A549 (cell line): ENCODE measurements at regions not wholly inside any gene's neighbourhood (a gene's known extent, or its start where the extent isn't known, plus 50 kb on each side); places are given as distances from the start of the nearest gene placed in this dataset.

Source experiments
- BHLHE40 ChIP-seq: IDR thresholded peaks from 2 replicates; pipeline ENCODE4 v1.6.1; 2012; ENCODE audit warnings: low read depth, low read length, inconsistent platforms
- E2F6 ChIP-seq: IDR thresholded peaks from 2 replicates; pipeline ENCODE4 v1.6.1; 2012; ENCODE audit warnings: low read depth, borderline replicate concordance
- HOXB5 ChIP-seq: fragments of 250-450 bp; sonication (Bioruptor Pico); IDR thresholded peaks from 2 replicates; pipeline ENCODE4 v1.5.0; 2020; ENCODE audit warnings: mild to moderate bottlenecking, moderate library complexity
- KDM1A ChIP-seq: fragments of 200-600 bp; sonication (generic); IDR thresholded peaks from 2 replicates; pipeline ENCODE4 v1.6.1; 2016; ENCODE audit warnings: low read depth, mild to moderate bottlenecking
- NR3C1 ChIP-seq: fragments of >200 bp; sonication (Bioruptor Twin); formaldehyde crosslinking; IDR thresholded peaks from 3 replicates; pipeline ENCODE4 v1.6.1; 2017
- POLR2A ChIP-seq: IDR thresholded peaks from 2 replicates; pipeline ENCODE4 v1.6.1; 2012; ENCODE audit warnings: mild to moderate bottlenecking, low read length
- RAD21 ChIP-seq, 2 experiments: fragments of >200 bp in 1 of 2; sonication (Bioruptor Twin) in 1 of 2; formaldehyde crosslinking in 1 of 2; IDR thresholded peaks in 1 of 2; conservative IDR thresholded peaks in 1 of 2; 2 replicates in 1 of 2; 3 replicates in 1 of 2; pipeline ENCODE4 v1.6.1; 2012 to 2018; ENCODE audit warnings: inconsistent platforms in 1 of 2
- RCOR1 ChIP-seq: fragments of 150-350 bp; IDR thresholded peaks from 2 replicates; pipeline ENCODE4 v1.6.1; 2014; ENCODE audit warnings: antibody characterized with exemption, low read length, low read depth
- REST ChIP-seq: fragments of 200-600 bp; sonication (generic); IDR thresholded peaks from 2 replicates; pipeline ENCODE4 v1.6.1; 2016; ENCODE audit warnings: antibody characterized with exemption, mild to moderate bottlenecking, moderate library complexity
- RFX5 ChIP-seq: fragments of 450-650 bp; IDR thresholded peaks from 2 replicates; pipeline ENCODE4 v1.7.1; 2014; ENCODE audit warnings: antibody characterized with exemption, mild to moderate bottlenecking, moderate library complexity
- TP53 ChIP-seq: fragments of 250-450 bp; sonication (Bioruptor Pico); IDR thresholded peaks from 2 replicates; pipeline ENCODE4 v1.5.0; 2021; ENCODE audit warnings: mild to moderate bottlenecking, moderate library complexity
- ZFP36 ChIP-seq: fragments of 450-650 bp; IDR thresholded peaks from 2 replicates; pipeline ENCODE4 v1.6.1; 2014; ENCODE audit warnings: borderline replicate concordance; ENCODE audit not compliant: partially characterized antibody
- TF ChIP-seq, protein P1 (sequence below): fragments of >200 bp; sonication (Bioruptor Twin); formaldehyde crosslinking; IDR thresholded peaks from 3 replicates; pipeline ENCODE4 v1.5.1; 2016
- TF ChIP-seq, protein P2 (sequence below): fragments of 450-650 bp; IDR thresholded peaks from 2 replicates; pipeline ENCODE4 v1.6.1; 2014; ENCODE audit warnings: antibody characterized with exemption

DNA sequence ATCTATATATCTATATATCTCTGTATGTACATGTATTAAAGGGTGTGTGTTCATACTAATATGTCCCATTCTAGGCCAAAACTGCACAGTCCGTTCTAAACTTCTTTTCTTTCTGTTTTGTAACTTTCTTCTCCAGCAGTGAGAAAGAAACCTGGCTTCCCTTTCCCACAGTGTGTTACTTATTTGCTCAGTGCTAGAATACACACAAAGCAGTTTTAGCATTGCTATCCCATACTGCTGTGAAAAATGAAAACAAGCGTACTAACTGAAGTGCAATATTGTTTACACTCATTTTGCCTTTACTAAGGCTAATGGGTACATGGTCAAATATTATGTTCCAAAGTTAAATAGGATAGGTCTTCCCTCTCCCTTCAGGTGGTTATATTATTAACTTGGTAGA lies 163.9 kb downstream of the LEPR start:
- TF ChIP-seq, protein P1, sequence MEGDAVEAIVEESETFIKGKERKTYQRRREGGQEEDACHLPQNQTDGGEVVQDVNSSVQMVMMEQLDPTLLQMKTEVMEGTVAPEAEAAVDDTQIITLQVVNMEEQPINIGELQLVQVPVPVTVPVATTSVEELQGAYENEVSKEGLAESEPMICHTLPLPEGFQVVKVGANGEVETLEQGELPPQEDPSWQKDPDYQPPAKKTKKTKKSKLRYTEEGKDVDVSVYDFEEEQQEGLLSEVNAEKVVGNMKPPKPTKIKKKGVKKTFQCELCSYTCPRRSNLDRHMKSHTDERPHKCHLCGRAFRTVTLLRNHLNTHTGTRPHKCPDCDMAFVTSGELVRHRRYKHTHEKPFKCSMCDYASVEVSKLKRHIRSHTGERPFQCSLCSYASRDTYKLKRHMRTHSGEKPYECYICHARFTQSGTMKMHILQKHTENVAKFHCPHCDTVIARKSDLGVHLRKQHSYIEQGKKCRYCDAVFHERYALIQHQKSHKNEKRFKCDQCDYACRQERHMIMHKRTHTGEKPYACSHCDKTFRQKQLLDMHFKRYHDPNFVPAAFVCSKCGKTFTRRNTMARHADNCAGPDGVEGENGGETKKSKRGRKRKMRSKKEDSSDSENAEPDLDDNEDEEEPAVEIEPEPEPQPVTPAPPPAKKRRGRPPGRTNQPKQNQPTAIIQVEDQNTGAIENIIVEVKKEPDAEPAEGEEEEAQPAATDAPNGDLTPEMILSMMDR = no peak
- no peak for TF ChIP-seq POLR2A
- no peak for TF ChIP-seq E2F6
- TF ChIP-seq RCOR1 = no peak
- no peak for TF ChIP-seq KDM1A
- no peak for TF ChIP-seq RAD21 (conservative IDR thresholded peaks at IDR 0.05 in 1 of 2, IDR thresholded peaks at IDR 0.05 in 1 of 2)
- TF ChIP-seq TP53 (CRISPR knock-in tag) = no peak
- TF ChIP-seq REST = no peak
- TF ChIP-seq HOXB5 = no peak
- no peak for TF ChIP-seq NR3C1
- TF ChIP-seq, protein P2, sequence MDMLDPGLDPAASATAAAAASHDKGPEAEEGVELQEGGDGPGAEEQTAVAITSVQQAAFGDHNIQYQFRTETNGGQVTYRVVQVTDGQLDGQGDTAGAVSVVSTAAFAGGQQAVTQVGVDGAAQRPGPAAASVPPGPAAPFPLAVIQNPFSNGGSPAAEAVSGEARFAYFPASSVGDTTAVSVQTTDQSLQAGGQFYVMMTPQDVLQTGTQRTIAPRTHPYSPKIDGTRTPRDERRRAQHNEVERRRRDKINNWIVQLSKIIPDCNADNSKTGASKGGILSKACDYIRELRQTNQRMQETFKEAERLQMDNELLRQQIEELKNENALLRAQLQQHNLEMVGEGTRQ = no peak
- TF ChIP-seq BHLHE40 = no peak
- no peak for TF ChIP-seq ZFP36
- no peak for TF ChIP-seq RFX5
